ENCODE measurements at regions not wholly inside any gene's neighbourhood (a gene's known extent, or its start where the extent isn't known, plus 50 kb on each side); places are given as distances from the start of the nearest gene placed in this dataset.

GRCh38 chr16:80058214-80058613, 457.7 kb upstream of the MAF start:
- in situ Hi-C loops (cut with MboI; ENCODE audit: low pct_unique_long_range_greater_than_20kb, low sequenced_read_pairs, unreplicated experiment): no loop called here
- DNase-seq (ENCODE audit: low spot score): no peak
- TF ChIP-seq CTCF (IDR thresholded peaks at IDR 0.05; ENCODE audit: extremely low read depth, insufficient read depth, missing control alignments): no peak

GRCh38 chr16:80056324-80056723, 455.8 kb upstream of the MAF start:
- TF ChIP-seq CTCF (IDR thresholded peaks at IDR 0.05; ENCODE audit: extremely low read depth, insufficient read depth, missing control alignments): no peak
- in situ Hi-C loops (cut with MboI; ENCODE audit: low pct_unique_long_range_greater_than_20kb, low sequenced_read_pairs, unreplicated experiment): no loop called here
- DNase-seq (ENCODE audit: low spot score): no peak

DNA sequence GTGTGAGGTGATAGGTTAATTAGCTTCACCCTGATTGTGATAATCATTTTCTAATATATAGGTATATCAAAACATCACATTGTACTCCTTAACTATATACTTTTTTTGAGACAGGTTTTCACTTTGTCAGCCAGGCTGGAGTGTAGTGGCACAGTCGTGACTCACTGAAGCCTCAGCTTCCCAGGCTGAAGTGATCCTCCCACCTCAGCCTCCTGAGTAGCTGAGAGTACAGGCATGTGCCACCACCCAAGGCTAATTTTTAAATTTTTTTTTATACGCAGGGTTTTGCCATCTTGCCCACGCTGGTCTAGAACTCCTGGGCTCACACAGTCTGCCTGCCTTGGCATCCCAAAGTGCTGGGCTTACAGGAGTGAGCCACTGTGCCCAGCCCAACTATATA, 455.3 kb upstream of the MAF start:
- no peak for TF ChIP-seq CTCF (IDR thresholded peaks at IDR 0.05; ENCODE audit: extremely low read depth, insufficient read depth, missing control alignments)
- no peak for DNase-seq (ENCODE audit: low spot score)
- in situ Hi-C loops (cut with MboI; ENCODE audit: low pct_unique_long_range_greater_than_20kb, low sequenced_read_pairs, unreplicated experiment): no loop called here

GRCh38 chr16:80054647-80055046, 454.1 kb upstream of the MAF start:
- in situ Hi-C loops (cut with MboI; ENCODE audit: low pct_unique_long_range_greater_than_20kb, low sequenced_read_pairs, unreplicated experiment): no loop called here
- TF ChIP-seq CTCF (IDR thresholded peaks at IDR 0.05; ENCODE audit: extremely low read depth, insufficient read depth, missing control alignments): no peak
- no peak for DNase-seq (ENCODE audit: low spot score)

DNA sequence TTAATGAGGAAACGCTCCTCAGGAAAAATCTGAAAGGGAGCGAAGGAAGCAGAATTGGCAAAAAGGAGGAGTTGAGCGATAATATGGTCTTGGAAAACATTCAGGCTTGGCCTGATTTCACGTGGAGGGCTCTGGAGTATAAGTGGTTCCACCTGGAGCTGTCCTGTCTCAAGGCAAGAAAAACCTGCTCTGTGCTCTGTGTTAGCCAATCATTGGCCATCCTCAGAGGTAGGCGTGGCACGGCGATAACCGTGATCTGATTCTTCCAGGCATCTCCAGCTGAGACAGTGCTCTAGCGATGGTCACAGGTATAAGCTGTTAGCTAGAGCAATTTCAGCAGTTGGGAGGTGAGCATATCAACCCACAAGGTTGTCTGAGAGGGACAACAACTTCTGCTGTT, 450.5 kb upstream of the MAF start:
- TF ChIP-seq CTCF (IDR thresholded peaks at IDR 0.05; ENCODE audit: extremely low read depth, insufficient read depth, missing control alignments): no peak
- in situ Hi-C loops (cut with MboI; ENCODE audit: low pct_unique_long_range_greater_than_20kb, low sequenced_read_pairs, unreplicated experiment): no loop called here
- no peak for DNase-seq (ENCODE audit: low spot score)

- in situ Hi-C loops (cut with MboI; ENCODE audit: low pct_unique_long_range_greater_than_20kb, low sequenced_read_pairs, unreplicated experiment): no loop called here
- no peak for DNase-seq (ENCODE audit: low spot score)
- no peak for TF ChIP-seq CTCF (IDR thresholded peaks at IDR 0.05; ENCODE audit: extremely low read depth, insufficient read depth, missing control alignments)
Measured at GRCh38 chr16:80048250-80048649, 447.7 kb upstream of the MAF start.

DNA sequence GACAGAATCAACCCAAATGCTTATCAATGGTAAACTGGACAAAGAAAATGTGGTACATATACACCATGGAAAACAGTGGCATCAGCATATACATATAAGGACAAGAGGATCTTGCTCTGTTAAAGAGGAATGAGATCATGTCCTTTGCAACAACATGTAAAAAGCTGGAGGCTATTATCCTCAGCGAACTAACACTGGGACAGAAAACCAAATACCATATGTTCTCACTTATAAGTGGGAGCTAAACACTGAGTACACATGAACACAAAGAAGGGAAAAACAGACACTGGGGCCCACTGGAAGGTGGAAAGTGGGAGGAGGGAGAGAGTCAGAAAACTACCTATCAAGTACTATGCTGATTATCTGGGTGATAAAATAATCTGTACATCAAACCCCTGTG, 447.3 kb upstream of the MAF start:
- TF ChIP-seq CTCF (IDR thresholded peaks at IDR 0.05; ENCODE audit: extremely low read depth, insufficient read depth, missing control alignments): no peak
- no peak for DNase-seq (ENCODE audit: low spot score)
- in situ Hi-C loops (cut with MboI; ENCODE audit: low pct_unique_long_range_greater_than_20kb, low sequenced_read_pairs, unreplicated experiment): no loop called here

Measured in GM13977 (cell line).